HG03060 (cell line): ENCODE measurements at regions not wholly inside any gene's neighbourhood (a gene's known extent, or its start where the extent isn't known, plus 50 kb on each side); places are given as distances from the start of the nearest gene placed in this dataset.

ENCODE experiments used
- ATAC-seq: cut with Tn5 transposase; IDR thresholded peaks from one replicate; pipeline ENCODE4 v1.9.1; 2021; ENCODE audit warnings: low read depth, moderate number of reproducible peaks; ENCODE audit not compliant: unreplicated experiment

DNA sequence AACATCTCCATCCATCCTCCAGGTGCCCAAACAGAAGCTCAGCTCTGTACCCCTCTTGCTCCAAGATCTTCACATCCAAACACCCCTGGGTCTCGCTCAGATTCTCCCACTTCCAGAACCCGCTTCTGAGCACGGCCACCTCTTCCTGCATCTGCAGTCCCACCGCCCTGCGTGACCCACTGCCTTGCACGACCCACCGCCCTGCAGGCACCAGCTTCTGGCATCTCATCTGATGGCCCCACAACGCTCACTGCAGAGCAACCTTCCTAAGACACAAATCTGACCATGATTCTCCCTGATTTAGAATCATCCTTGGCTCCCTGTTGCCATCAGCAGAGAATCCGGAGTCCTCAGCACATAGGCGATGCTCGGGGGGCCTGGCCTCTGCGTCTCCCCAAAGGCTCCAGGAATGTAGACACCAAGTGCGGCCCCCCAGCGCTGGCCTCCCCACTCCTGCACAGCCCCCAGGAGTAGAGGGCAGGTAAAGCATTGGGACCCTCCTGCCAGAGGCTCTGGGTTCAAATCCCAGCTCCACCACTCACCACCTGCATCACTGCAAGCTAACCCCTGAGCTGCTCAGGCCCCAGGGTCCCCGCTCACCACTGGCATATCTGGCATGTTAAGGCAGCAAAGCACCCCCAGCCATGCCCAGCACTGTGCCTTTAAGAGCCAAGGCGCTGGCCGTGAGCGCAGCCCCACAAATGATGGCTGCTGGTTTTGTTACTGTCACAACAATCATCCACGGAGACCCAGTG is 459.3 kb downstream of the BRD1 start:
- ATAC-seq: no peak

DNA sequence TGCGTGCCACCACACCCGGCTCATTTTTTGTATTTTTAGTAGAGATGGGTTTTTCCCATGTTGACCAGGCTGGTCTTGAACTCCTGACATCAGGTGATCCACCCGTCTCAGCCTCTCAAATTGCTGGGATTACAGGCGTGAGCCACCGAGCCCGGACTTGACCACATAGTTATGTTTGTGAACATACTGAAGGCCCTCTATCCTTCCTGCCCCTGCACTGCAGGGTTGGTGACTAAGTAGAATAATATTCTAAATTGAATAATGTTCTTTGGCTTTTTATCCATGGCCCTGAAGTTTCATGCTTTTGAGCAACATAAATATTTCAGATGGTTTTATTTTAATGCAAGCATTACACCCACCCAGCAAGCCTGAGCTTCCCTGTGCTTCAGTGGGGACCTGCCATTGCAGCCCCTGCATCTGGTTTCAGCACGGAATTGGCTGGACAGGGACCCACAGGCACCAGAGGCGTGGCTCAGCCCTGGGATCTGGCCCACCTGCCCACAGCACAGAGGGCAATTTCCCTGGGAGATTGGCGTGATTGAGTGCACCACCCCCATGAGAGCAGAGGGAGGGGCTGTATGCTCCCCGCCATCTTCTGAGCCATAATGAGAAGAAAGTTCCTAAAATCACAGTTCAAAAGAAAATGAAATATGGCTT is 460.5 kb downstream of the BRD1 start:
- no peak for ATAC-seq

DNA sequence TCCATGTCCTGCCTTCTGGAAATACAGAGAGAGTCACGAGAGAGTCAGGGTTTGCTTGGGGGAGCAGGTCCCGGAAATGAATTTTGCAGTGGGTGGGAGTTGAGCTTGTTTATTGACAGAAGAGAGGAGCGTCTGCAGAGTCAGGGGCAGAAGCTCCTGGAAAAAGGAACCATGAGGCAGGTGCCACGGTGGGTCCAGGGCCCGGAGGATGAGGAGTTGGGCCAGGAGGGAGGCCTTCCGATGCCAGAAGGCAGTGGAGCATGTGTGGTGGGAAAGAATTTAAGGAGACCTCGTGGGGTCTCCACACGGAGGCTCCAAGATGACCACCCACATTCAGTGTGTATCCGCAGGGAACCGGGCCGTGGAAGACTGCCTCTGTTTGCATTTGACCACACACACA is 461.2 kb downstream of the BRD1 start:
- ATAC-seq: no peak

DNA sequence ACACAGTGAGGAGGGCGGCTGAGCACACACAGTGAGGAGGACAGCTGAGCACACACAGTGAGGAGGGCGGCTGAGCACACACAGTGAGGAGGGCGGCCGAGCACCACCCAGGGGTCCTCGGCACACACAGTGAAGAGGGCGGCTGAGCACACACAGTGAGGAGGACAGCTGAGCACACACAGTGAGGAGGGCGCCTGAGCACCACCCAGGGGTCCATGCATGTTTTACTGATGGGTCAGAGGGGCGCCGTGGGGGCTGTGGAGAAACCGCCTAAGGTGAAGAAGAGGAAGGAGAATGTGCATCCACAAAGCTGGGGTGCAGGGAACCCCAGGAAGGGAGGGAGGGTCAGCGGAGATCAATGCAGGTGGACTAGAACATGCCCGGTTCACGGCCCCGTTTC is 461.8 kb downstream of the BRD1 start:
- no peak for ATAC-seq

DNA sequence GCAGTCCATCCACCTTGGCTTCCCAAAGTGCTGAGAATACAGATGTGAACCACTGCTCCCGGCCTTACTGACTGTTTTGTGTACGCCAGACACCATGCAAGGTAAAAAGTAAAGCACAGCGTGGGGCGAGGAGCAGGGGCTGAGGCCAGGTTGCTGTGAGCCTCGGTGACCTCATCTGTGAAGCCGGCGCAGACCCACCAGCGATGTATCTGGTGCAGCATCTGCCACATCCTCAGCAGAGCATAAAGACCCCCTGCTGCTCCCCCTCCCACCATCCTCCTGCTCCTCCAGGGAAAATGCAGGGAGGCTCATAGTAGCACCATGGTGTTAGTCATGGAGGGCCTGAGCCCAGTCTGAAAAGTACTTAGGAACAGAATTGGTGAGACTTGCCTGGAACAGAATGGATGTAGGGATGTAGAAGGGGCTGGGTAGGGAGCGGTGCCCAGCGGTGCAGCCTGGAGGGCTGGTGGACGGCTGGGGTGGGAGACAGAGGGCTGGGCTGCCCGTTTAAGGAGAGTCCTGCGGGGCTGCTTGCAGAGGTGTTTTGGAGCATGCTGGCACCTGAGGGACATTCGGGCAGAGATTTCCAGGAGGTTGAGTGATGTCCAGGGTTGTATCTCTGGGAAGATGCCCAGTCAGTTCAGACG is 462.4 kb downstream of the BRD1 start:
- no peak for ATAC-seq

DNA sequence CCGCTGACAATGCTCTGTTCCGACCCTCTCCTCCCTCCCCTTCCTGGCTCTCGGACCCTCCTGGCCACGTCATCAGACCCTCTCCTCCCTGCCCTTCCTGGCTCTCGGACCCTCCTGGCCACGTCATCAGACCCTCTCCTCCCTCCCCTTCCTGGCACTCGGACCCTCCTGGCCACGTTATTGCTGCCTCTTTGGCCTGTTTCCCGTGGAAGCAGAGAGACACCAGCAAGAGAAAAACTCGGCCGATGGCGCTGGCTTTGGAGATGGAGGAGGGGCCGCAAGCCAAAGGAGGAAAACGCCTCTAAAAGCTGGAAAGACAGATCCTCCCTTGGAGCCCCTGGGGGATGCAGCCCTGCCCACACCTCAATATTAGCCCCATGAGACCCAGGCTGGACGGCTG is 463.3 kb downstream of the BRD1 start:
- no peak for ATAC-seq

DNA sequence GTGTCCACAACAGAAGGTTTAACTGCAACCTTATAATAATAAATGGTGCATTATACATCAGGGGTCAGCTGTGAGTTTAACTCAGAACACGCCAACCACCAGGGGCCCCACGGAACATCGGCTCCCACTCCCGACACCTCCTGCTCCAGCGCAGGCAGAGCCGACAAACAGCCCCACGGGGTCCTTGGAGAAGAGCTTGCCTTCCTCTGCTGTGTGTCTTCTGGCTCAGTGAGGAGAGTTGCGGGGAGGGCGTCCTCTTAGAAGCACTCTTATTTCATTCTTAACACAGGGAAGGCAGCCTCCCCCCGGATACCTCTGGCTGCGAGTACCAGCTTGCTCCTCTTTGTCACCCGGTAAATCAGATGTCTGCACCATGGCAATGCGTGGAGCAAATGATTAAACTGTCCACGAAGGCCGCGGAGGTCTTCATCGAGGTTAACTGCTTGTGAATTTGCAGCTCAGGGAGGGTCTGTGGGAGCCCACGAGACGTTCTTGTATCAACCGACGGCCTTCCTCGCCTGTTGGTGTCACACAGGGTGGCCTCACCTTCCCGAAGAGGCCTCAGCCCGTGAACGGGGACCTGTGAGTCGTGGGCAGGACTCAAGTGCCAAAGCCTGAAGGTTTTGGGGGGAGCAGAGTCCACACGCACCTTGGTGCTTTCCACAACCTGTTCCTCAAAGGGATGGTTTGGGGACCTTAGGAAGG is 464.0 kb downstream of the BRD1 start:
- no peak for ATAC-seq

DNA sequence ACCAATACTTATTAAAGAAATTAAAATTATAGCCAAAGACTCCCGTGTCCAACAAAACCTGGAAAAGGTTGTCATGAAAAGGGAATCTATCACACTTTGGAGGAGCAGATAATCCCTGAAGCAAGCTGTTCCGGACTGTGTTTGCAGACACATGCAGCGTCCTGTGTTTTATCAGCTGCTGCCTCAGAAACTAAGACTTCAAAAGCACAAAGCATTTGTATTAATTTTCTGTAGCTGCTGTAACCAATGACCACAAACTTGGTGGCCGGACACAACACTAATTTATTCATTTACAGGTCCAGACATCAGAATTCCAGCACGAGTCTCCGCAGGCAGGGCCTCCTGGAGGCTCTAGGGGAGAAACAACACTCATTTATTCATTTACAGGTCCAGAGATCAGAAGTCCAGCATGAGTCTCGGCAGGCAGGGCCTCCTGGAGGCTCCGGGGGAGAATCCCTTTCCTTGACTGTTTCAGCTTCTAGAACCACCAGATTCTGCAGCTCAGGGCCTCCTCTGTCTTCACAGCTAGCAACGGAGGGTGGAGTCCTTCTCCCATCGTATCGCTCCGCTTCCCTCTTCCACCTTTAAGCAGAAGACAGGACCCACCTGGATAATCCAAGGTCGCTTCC is 465.3 kb downstream of the BRD1 start:
- no peak for ATAC-seq

DNA sequence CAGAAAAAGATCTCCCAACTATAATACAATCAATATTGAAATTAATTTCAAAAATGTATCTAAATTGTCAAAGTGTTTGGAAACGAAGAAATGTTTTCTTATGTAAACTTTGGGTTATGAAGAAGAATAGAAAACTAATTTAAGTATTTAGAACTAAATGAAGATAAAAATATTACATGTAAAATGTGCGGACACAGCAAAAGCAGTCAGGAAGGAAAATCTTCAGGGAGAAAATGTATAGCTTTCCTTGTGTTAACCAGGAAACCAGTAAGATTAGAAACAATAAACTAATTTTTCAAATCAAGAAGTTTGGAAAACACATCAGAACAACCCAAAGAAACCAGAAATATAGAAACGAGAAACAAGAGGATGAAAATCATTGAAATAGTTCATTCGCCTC is 466.5 kb downstream of the BRD1 start:
- no peak for ATAC-seq

DNA sequence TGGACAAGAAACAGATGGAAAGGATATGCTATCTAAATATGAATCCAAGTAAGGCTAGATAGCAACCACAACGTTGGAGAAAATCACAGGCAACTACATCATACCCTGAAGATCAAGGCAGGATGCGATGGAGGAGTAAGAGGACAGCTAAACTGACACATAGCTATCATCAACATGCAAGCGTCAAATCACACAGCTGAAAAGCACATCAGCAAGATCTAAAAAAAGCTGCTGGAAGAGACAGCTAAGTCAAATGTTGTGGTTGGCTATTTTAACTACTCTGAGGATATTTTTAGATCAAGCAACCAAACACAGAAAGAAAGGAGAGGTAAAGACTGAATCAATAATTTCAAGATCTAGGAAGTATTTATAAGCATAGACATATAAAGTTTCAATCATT is 466.9 kb downstream of the BRD1 start:
- no peak for ATAC-seq

DNA sequence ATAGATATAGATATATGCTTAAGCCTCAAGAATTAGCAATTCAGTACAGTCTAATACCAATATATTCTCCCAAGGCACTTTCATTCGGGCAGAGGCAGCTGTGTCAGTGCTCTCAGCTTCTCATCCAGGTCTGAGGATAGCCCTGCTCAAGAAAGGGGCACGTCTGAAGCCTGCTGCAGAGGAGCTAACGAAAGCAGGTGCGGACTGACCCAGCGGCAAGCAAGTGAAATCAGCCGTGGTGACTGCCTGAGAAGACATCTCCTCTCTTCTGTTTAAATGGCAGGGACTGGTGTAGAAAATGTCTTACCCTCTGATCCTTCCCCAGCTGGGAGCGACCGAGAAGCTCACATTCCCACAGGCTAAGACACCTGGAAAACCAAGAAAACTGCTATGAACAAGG is 468.6 kb downstream of the BRD1 start:
- ATAC-seq: no peak

DNA sequence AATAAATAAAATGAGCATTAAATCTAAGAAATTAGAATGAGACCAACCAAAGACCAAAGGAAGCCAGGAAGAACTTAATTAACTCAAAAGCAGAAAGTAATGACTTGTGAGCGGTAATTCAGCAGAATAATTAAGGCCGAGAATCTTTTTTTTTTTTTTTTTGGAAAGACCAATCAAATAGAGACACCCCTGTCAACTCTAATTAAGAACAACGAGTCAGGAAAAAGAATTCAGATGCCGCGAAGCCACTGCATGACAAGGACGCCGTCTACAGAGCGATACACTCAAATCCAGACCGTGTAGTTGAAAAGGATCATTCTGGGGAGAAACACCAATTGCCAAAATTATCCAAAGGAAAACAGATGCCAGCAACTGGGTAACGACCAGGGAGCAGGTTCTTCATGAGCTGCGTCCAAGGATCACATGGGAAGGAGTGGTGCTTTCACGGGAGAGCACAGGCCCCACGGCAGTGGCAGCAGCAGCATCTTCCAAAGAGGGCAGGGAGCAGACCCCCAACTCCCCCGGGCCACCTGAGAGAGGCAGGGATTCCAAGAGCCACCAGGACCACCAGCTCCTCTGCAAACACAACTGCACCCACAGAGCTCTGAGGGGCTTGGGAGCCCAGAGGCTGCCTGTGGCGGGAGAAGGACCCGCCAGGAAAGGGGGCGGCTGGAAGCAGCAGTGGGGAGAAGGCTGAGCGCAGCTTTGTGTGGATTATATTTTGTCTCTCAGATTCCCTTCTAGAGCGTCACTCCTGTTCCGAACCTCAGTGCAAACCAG is 469.8 kb downstream of the BRD1 start:
- ATAC-seq: no peak

DNA sequence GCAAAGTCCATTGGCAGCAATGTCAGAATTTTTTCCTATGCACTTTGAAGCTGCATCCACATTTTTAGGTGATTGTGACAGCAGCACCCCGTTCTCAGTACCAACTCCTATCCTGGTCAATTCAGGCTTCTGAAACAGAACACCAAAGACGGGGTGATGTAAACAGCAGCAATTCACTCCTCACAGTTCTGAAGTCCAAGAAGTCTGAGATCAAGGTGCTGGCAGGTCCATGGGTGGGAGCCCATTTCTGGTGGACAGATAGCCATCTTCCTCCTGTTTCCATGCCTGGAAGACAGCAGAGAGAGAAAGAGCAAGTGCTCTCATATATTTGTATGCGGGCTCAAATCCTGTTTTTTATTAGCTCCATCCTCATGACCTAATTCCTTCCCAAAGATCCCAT is 471.2 kb downstream of the BRD1 start:
- no peak for ATAC-seq

DNA sequence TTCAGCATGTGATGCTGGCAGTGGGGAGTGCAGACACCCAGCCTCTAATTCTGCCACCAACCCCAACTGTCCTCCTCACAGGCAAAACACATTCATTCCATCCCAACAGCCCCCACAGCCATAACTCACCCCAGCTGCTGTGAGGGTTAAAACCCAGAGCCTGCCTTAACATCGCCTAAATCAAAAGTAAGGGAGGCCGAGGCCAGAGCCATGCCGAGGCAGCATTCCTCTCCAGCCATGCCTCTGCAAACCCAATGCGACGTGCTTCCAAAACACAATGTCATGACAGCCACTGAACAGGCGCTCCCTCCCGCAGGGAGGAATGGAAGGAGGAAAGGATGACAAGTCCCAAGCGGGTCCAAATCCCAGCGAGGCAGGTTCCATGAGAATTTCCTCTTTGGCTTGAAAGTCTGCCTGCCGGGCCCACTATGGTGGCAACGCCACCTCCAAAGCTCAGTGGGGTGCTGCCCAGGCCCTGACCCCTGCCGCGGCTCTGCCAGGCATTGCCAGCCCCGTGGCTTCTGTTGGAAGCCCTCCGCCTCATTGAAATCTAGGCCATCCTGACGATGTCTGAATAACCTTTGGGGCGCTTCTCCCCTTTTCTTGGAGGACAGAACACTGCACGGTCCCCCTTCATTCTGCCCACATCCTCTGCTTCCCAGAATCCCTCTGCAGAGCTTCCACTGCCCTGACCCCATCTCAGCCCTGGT is 472.3 kb downstream of the BRD1 start:
- ATAC-seq: no peak

DNA sequence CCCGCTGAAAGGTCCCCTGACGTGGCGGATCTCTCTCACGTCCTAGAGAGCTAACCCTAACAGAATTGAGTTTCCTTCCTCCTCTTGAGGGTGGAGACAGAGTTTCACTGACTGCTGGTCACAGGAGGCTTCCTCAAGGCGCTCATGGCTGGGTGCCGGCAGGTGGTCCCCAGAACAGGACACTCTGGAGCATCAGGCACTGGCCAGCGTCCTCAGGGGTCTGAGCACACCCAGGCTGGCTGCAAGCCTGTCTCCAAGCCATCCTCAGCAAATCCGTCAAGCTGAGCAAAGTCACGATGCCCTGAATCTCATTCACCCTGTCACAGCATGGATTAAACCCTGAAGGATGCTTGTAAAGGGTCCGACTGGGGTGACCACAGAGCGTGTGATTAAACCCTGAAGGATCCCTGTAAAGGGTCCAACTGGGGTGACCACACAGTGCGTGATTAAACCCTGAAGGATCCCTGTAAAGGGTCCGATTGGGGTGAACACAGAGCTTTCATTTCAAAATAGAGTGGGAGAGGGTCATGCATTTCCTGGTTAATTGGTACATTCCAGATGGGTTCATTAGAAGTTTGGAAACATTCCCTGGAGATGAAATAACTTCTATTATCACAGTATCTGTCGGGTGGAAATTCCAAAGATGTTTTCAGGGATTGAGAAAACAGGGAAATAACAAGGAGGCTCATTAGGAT is 473.0 kb downstream of the BRD1 start:
- no peak for ATAC-seq

DNA sequence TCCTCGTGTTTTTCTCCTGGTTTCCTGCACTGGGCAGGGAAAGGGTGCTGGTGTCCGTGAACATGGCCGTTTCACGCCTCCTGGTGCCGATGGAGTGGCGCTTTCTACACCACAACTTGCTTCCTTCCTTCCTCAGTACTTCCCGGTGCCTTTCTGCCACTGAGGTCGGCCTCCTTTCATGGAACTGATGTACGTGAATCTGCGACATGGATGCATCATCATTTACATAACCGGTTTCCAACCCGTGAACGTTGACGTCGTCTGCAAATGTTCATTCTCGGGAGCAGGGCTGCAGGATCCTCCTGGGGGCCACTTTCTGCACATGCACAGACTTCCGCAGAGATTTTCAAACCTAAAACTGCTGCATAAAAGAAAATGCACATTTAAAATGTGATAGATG is 474.4 kb downstream of the BRD1 start:
- ATAC-seq: no peak

DNA sequence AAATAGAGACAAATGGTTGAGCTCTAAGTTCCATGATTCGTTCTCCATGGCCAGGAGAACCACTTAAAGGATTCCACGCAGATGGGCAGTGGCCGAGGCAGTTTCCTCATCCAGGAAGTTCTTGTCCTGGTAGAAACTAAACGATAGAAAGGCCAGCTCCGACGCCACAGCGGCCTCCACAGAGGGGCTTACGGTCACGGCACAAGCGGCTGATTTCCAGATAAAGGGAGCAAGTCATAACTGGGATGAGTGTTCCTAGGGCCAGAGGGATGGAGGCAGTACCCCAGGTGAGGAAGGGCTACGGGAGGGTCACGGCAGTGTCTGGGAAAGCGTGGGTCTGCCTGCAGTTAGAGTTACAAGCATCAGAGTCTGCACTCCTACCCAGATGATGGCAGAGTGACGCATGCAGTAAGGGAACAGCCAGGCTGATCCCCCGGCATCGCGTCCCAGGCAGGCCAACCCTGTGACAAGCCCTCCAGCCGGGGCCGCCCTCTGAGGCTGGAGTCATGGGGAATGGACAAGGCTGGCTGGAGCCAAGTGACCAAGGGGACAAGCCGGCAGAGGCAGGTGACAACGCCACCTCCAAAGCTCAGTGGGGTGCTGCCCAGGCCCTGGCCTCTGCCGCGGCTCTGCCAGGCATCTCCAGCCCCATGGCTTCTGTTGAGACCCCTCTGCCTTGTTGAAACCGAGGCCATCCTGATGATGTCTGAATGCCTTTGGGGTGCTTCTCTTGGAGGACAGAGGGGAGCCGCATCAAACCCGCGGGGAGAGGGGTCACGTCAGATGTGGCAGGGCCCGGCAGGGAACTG is 475.1 kb downstream of the BRD1 start:
- ATAC-seq: no peak

DNA sequence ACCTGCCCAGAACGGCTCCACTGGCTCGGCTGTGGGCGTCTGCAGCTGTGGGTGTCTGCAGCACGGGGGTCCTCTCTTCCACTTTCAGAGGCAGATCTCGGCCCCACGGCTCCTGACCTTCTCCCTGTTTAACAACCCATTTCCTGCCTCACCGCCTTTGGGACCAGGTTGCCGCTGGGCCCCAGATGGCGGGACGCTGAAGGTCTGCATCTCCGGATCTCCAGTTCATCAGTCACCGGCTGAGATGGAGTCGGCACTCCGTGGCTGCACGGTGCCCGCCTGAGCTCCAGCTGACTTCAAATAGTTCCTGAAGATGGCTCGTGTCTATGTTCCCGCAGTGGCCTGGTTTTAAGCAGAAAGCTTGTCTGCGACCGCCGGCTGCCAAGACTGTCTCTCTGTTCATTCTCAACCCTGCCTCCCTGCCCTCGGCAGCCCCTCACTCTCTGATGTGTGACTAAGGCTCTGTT is 475.9 kb downstream of the BRD1 start:
- no peak for ATAC-seq
